ENCODE measurements at regions not wholly inside any gene's neighbourhood (a gene's known extent, or its start where the extent isn't known, plus 50 kb on each side); places are given as distances from the start of the nearest gene placed in this dataset.
"Not testable (repeated sequence)": the region's sequence is repeated elsewhere in the genome, so short reads cannot be mapped to it uniquely, and the experiment has no call there.

GRCh38 chr4:102397056-102397455 lies 51.8 kb upstream of the SLC39A8 start:
- in situ Hi-C loops (cut with HindIII; ENCODE audit: low sequenced_read_pairs) = not testable (repeated sequence)

DNA sequence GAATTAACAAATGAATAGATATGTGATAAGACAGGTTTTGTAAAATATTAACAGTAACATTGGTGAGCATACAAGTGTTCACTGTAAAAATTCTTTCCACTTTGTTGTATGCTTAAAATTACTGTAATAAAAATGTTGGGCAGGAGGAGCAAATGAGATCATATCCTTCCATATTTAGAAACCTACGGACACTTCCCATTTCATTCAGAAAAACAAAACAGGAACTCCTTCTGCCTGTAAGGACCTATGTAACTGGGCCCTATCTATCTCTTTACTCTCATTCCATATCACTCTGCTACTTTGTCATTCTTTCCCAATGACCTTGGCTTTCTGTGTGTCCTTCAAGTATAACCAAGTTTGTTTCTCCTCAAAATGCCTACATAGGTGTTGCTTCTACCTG lies 53.7 kb upstream of the SLC39A8 start:
- in situ Hi-C loops (cut with HindIII; ENCODE audit: low sequenced_read_pairs) = no loop called here

DNA sequence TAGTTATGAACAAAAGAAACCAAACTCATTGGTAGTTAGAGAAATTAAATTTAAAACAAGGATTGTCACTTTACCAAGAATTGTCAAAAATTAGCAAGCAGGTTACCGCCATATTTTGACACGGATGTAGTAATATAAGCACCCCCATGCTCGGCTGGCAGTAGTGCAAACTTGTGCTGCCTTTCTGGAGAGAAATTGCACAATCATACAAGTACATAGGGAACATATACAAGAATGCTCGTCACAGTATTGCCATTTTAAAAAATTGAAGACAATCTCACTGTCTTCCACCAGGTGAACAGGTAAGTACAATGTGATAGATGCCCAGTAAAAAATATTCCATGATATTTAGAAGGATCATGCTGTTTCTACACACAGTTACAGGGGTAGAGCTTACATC lies 55.6 kb upstream of the SLC39A8 start:
- in situ Hi-C loops (cut with HindIII; ENCODE audit: low sequenced_read_pairs) = no loop called here

GRCh38 chr4:102402223-102402622 lies 56.9 kb upstream of the SLC39A8 start:
- in situ Hi-C loops (cut with HindIII; ENCODE audit: low sequenced_read_pairs) = no loop called here

- in situ Hi-C loops (cut with HindIII; ENCODE audit: low sequenced_read_pairs) = no loop called here
Observed at GRCh38 chr4:102403116-102403515, 57.8 kb upstream of the SLC39A8 start.

GRCh38 chr4:102404431-102404969 lies 59.2 kb upstream of the SLC39A8 start:
- in situ Hi-C loops (cut with HindIII; ENCODE audit: low sequenced_read_pairs) = no loop called here

GRCh38 chr4:102405821-102406401 lies 60.6 kb upstream of the SLC39A8 start:
- in situ Hi-C loops (cut with HindIII; ENCODE audit: low sequenced_read_pairs) = no loop called here

DNA sequence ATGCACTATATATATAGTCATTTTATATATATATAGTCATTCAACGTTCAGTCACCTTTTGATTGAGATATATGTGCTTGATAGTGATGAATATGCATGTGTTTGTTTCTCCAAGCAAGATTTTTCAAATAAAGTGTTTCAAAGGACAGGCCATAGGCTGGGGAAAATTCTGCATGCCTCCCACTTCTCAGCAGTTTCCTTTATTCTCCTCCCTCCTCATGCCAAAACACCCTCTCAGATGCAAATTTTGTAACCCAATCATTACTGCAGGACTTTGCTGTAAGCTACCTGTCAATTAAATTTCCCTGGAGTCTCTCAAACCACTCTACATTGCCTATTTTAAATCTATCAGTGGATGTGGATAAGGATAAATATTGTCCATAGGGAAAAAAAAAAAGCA lies 65.6 kb upstream of the SLC39A8 start:
- in situ Hi-C loops (cut with HindIII; ENCODE audit: low sequenced_read_pairs) = not testable (repeated sequence)

DNA sequence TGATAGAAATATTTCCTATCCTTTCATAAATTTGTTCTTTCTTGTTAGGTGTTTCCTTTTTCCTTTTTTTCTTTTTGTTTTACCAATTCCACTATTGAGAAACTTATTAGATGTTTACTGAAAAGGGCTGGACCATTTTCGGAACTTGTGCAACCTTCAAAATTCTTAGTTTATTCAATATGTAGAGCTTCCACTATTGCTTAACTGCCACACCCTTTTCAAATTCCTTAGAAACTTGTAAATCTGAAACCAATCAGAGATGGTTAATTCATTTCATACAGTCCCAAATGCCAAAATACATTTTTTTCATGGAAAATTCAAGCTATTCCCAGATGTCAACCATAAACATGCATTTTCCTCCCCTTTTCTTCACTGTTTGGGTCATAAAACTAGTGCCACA lies 66.1 kb upstream of the SLC39A8 start:
- in situ Hi-C loops (cut with HindIII; ENCODE audit: low sequenced_read_pairs) = no loop called here

- in situ Hi-C loops (cut with HindIII; ENCODE audit: low sequenced_read_pairs) = no loop called here
Observed at GRCh38 chr4:102416765-102417164, 71.5 kb upstream of the SLC39A8 start.

GRCh38 chr4:102420563-102421398 lies 75.5 kb upstream of the SLC39A8 start:
- in situ Hi-C loops (cut with HindIII; ENCODE audit: low sequenced_read_pairs) = no loop called here

DNA sequence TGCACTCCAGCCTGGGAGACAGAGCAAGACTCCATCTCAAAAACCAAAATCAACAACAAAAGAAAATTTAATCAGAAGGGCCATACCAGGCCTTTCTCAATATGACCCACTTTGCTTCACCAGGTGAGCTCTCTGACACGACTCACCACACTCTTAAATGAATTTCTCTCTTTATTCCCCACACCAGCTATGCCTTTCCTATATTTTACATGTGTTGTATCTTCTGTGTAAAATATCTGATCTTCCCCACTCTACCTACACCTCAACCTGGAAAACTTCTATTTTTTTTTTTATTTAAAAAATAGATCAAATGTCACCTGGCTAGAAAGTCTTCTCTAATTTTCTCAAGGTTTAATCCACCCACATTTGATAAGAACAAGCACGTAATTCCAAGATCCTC lies 77.6 kb upstream of the SLC39A8 start:
- in situ Hi-C loops (cut with HindIII; ENCODE audit: low sequenced_read_pairs) = no loop called here

GRCh38 chr4:102423375-102423774 lies 77.8 kb upstream of the NFKB1 start:
- in situ Hi-C loops (cut with HindIII; ENCODE audit: low sequenced_read_pairs) = no loop called here

- in situ Hi-C loops (cut with HindIII; ENCODE audit: low sequenced_read_pairs) = no loop called here
Observed at GRCh38 chr4:102427371-102427998, 73.7 kb upstream of the NFKB1 start.

DNA sequence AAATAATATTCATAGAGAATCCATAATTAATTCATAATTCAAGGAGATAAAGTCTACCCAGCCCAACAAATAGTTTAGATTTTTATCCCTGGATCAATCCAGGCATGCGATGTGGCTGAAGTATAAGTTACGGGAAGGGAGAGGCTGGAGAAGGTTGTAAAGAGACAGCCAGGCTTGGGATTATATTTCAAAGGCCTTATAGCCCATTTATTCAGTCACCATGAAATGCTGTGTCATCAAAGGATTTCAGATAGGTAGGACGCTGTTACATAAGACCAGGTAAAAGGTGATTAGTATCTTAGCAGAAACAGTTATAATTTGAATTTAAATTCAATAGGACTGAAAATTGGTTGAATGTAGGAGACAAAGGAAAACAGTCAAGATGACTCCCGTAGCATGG lies 73.0 kb upstream of the NFKB1 start:
- in situ Hi-C loops (cut with HindIII; ENCODE audit: low sequenced_read_pairs) = no loop called here

GRCh38 chr4:102429553-102429952 lies 71.6 kb upstream of the NFKB1 start:
- in situ Hi-C loops (cut with HindIII; ENCODE audit: low sequenced_read_pairs) = no loop called here

DNA sequence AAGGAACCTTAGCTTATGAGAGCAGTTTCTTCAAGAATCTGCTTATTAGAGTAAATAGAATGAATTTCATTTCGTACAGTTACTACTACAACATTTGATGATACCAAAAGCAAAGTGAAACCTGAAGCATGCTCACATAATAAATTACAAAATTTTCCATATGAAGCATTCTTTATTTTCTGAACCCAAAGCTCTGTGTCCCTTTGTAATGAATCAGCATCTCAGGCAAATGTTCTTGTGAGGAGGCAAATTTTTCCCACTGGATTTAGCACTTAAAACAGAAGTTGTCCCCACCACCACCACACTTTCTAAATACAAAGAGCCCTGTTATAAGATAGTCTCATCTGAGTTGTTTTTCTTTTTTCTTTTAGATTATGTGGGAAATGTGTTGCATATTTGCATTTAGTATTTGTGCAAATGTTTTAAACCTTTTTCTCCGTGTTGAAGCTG lies 70.7 kb upstream of the NFKB1 start:
- in situ Hi-C loops (cut with HindIII; ENCODE audit: low sequenced_read_pairs) = loop anchor here (10.0 kb wide), 1 partner anchor 404 kb away; no protein-coding TSS in a partner anchor

GRCh38 chr4:102431608-102431961 lies 69.6 kb upstream of the NFKB1 start:
- in situ Hi-C loops (cut with HindIII; ENCODE audit: low sequenced_read_pairs) = loop anchor here (10.0 kb wide), 1 partner anchor 403 kb away; no protein-coding TSS in a partner anchor

DNA sequence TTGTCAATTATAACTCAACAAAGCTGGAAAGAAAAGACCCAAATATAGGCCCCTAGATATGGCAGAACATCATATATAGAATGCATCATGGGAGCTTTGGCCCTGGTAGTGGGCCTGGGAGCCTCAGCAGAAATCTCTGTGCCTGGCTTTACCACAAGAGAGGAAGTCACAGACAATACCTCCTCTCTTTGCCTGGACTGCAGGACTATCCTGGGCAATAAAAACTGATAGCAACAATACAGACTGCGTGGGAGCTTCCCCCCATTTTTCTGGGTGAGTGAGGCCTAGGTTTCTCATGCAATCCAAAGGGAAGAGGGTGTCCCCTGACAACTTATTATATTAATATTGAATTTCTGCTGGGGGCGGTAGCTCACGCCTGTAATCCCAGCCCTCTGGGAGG lies 64.0 kb upstream of the NFKB1 start:
- in situ Hi-C loops (cut with HindIII; ENCODE audit: low sequenced_read_pairs) = loop anchor here (10.0 kb wide), 1 partner anchor 398 kb away; no protein-coding TSS in a partner anchor

- in situ Hi-C loops (cut with HindIII; ENCODE audit: low sequenced_read_pairs) = loop anchor here (10.0 kb wide), 1 partner anchor 396 kb away; no protein-coding TSS in a partner anchor
Observed at GRCh38 chr4:102438396-102439235, 62.5 kb upstream of the NFKB1 start.

GRCh38 chr4:102439236-102439614 lies 61.9 kb upstream of the NFKB1 start:
- in situ Hi-C loops (cut with HindIII; ENCODE audit: low sequenced_read_pairs) = loop anchor here (10.0 kb wide), 1 partner anchor 396 kb away; no protein-coding TSS in a partner anchor
